ENCODE measurements at regions not wholly inside any gene's neighbourhood (a gene's known extent, or its start where the extent isn't known, plus 50 kb on each side); places are given as distances from the start of the nearest gene placed in this dataset.
"Not testable (repeated sequence)": the region's sequence is repeated elsewhere in the genome, so short reads cannot be mapped to it uniquely, and the experiment has no call there.

- no peak for DNase-seq
These were observed 224.9 kb downstream of the BAMBI start for GRCh38 chr10:28902215-28902614.

GRCh38 chr10:28903063-28903462 lies 225.7 kb downstream of the BAMBI start:
- DNase-seq: no peak

- no peak for DNase-seq
These were observed 226.4 kb downstream of the BAMBI start for GRCh38 chr10:28903736-28904135.

- DNase-seq: no peak
These were observed 228.1 kb downstream of the BAMBI start for GRCh38 chr10:28905371-28905770.

GRCh38 chr10:28906011-28906411 lies 228.7 kb downstream of the BAMBI start:
- DNase-seq: no peak

GRCh38 chr10:28906415-28906814 lies 229.1 kb downstream of the BAMBI start:
- DNase-seq: no peak

- no peak for DNase-seq
These were observed 229.6 kb downstream of the BAMBI start for GRCh38 chr10:28906934-28907333.

- no peak for DNase-seq
These were observed 232.6 kb downstream of the BAMBI start for GRCh38 chr10:28909875-28910274.

GRCh38 chr10:28910956-28911355 lies 233.6 kb downstream of the BAMBI start:
- no peak for DNase-seq

GRCh38 chr10:28911511-28911910 lies 234.2 kb downstream of the BAMBI start:
- DNase-seq: not testable (repeated sequence)

- DNase-seq: no peak
These were observed 234.9 kb downstream of the BAMBI start for GRCh38 chr10:28912017-28912783.

- DNase-seq: no peak
These were observed 236.3 kb downstream of the BAMBI start for GRCh38 chr10:28913436-28914237.

- DNase-seq: no peak
These were observed 237.4 kb downstream of the BAMBI start for GRCh38 chr10:28914701-28915100.

GRCh38 chr10:28915989-28916588 lies 238.8 kb downstream of the BAMBI start:
- DNase-seq: no peak

- DNase-seq: no peak
These were observed 242.8 kb downstream of the BAMBI start for GRCh38 chr10:28920091-28920490.

GRCh38 chr10:28922127-28922526 lies 244.8 kb downstream of the BAMBI start:
- no peak for DNase-seq

GRCh38 chr10:28922861-28923260 lies 245.5 kb downstream of the BAMBI start:
- no peak for DNase-seq

GRCh38 chr10:28924717-28925116 lies 247.4 kb downstream of the BAMBI start:
- DNase-seq: no peak

GRCh38 chr10:28925121-28925663 lies 247.9 kb downstream of the BAMBI start:
- DNase-seq: no peak

- no peak for DNase-seq
These were observed 249.6 kb downstream of the BAMBI start for GRCh38 chr10:28926932-28927331.

- DNase-seq: no peak
These were observed 251.2 kb downstream of the BAMBI start for GRCh38 chr10:28928484-28928883.

- DNase-seq: no peak
These were observed 252.6 kb downstream of the BAMBI start for GRCh38 chr10:28929942-28930341.

Measured in NCI-H2171 (cell line).